Choroid plexus epithelial cell (primary cell): ENCODE measurements at regions not wholly inside any gene's neighbourhood (a gene's known extent, or its start where the extent isn't known, plus 50 kb on each side); places are given as distances from the start of the nearest gene placed in this dataset.

Experiments used
- DNase-seq: peaks from one replicate; pipeline ENCODE4 v3.0.0-alpha.2; 2010; ENCODE audit warnings: low read depth
- H3K4me3 ChIP-seq: 2 replicates; pipeline ENCODE4 v1.5.1; 2011; ENCODE audit warnings: low read depth, mild to moderate bottlenecking, control low read depth, low read length, moderate library complexity
- CTCF ChIP-seq: conservative IDR thresholded peaks from 2 replicates; pipeline ENCODE4 v1.5.1; 2011; ENCODE audit warnings: low read depth, mild to moderate bottlenecking, control low read depth, inconsistent platforms, low read length, moderate library complexity

DNA sequence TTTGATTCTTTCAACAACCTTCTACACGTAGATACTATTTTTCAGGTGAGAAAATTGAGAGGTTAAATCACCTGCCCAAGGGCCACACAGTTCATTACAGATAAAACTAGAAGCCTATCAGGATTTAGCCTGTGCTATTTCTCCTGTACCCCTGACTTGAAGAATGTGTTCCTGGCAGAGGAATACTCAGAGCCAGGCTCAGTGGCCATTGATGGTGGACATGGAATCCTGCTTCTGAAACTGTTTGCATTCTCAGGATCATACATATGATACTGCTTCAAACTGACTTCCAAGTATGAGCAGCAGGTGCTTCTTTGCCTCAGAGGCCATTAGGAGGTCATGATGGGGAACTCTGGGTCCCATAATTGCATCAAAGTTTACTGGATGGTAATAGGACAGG, 348.6 kb downstream of the ADRA2A start:
- DNase-seq, result no peak
- no peak for TF ChIP-seq CTCF
- H3K4me3 ChIP-seq, result no peak overlapping the region

GRCh38 chr10:111429288-111430028, 352.6 kb downstream of the ADRA2A start:
- TF ChIP-seq CTCF, result no peak
- no peak for DNase-seq
- no peak overlapping the region for H3K4me3 ChIP-seq

- no peak for TF ChIP-seq CTCF
- DNase-seq, result no peak
- H3K4me3 ChIP-seq, result no peak overlapping the region
These were observed 353.2 kb downstream of the ADRA2A start for GRCh38 chr10:111430070-111430469.

- H3K4me3 ChIP-seq, result no peak overlapping the region
- TF ChIP-seq CTCF, result no peak
- no peak for DNase-seq
These were observed 355.8 kb downstream of the ADRA2A start for GRCh38 chr10:111432588-111432987.

DNA sequence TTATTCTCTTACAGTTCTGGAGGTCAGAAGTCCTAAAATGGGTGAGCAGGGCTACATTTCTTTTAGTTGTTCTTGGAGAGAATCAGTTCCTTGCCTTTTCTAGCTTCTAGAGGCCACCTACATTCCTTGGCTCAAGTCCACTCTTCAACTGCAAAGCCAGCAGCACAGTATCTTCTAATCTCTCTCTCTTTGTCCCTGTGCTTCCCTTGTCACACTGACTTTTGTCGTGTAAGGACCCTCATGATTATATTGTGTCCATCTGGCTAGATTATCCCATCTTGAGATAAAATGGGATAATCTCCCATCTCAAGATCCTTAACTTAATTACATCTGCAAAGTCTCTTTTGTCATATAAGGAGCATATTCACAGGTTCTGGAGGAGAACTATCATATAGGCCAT, 359.0 kb downstream of the ADRA2A start:
- no peak overlapping the region for H3K4me3 ChIP-seq
- no peak for DNase-seq
- TF ChIP-seq CTCF, result no peak

DNA sequence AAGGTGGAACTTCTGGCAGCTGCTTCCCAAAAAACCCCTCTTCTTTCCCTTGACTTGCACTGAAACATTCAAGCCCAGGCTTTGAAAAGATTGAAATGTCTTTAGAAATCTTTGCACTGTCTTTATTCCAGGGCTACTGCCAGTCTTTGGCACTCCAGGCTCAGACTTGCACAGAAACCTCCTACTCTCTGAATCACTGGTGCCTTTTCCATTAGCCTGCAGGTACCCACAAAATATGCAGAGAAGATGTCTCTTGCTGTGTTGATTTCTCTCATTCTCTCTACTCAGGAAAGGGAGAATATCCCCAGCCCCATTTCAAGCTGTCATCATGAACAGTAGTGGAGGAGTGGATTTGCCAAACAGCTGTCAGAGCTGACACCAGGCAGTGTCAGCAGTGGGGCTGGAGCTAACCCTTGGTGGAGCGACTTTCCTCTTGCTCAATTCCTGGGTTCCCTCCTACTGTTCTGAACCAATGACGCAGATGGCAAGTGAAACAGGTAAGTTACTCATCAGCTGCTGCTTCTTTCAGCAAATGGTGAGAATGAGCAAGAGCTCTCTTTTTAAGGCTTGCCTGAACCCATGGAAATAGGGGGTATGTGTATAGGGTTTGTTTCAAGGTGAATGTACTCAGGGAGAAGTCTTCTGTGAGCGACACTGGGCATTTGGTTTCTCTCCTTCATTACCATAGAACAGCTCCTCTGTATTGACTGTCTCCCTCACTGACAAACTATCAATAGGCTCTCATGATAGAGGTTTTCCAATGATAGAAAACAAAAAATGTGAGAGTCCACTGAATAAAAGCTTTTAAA, 362.4 kb downstream of the ADRA2A start:
- no peak overlapping the region for H3K4me3 ChIP-seq
- no peak for TF ChIP-seq CTCF
- DNase-seq, result no peak

DNA sequence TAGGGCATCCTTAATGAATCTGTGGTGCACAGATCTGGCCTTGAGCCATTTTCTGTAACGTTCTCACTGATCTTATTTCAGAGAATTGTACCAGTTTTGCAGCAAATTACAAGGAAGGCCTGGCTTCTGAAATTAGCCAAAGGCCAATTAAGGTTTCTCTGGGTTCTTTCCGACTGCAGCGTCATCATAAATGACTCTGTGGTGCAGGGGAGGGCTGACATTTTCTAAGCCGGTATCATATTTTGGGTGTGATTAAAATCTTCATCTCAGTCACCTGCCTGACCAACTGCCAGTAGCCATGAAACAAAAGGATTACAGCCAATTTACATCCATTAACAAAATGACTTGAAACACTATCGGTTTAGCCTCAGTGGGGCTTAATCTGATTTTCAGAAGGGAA, 363.7 kb downstream of the ADRA2A start:
- no peak for TF ChIP-seq CTCF
- no peak for DNase-seq
- no peak overlapping the region for H3K4me3 ChIP-seq
